IMR-90 (cell line): ENCODE measurements at regions not wholly inside any gene's neighbourhood (a gene's known extent, or its start where the extent isn't known, plus 50 kb on each side); places are given as distances from the start of the nearest gene placed in this dataset.

Experiments
- ATAC-seq: fragments of 200-7000 bp; cut with Tn5 transposase; 2 replicates; pipeline ENCODE4 v1.9.1; 2020; ENCODE audit warnings: low read depth, mild to moderate bottlenecking, moderate library complexity
- BruUV-seq: library from RNA; stranded (reverse); fragments of 400-500 nt; replicated peaks from 2 replicates; lab custom pipeline; 2021; lab: Mats Ljungman, UMichigan
- CTCF ChIA-PET: fragments of 300-600 bp; formaldehyde crosslinking; extraction: SDS; loops from one replicate; lab custom pipeline; 2021; ENCODE audit warnings: antibody characterized with exemption; lab: Yijun Ruan, JAX
- POLR2A ChIA-PET: fragments of 300-600 bp; sonication (Branson Sonifier 250); formaldehyde crosslinking; loops from one replicate; lab custom pipeline; 2022; ENCODE audit warnings: antibody characterized with exemption; ENCODE audit not compliant: unreplicated experiment; lab: Charles Lee
- DNase-seq: peaks from one replicate; pipeline ENCODE4 v3.0.0; 2013
- H2AFZ ChIP-seq: replicated peaks from 2 replicates; pipeline ENCODE3; 2013; ENCODE audit warnings: low read length, mild to moderate bottlenecking; ENCODE audit not compliant: poor library complexity
- H2AK5ac ChIP-seq: 2 replicates; pipeline ENCODE4 v1.6.1; 2013; ENCODE audit warnings: low read depth, low read length, inconsistent platforms
- H2AK9ac ChIP-seq: replicated peaks from 2 replicates; pipeline ENCODE3; 2013; ENCODE audit warnings: mild to moderate bottlenecking, low read depth, low read length, moderate library complexity; ENCODE audit not compliant: poor library complexity
- H2BK120ac ChIP-seq: 2 replicates; pipeline ENCODE4 v1.6.1; 2013; ENCODE audit warnings: low read depth, low read length, inconsistent platforms
- H2BK15ac ChIP-seq: 3 replicates; pipeline ENCODE4 v1.6.1; 2013; ENCODE audit warnings: low read depth, low read length, inconsistent platforms
- H2BK20ac ChIP-seq: 2 replicates; pipeline ENCODE4 v1.6.1; 2013; ENCODE audit warnings: low read depth, mild to moderate bottlenecking, inconsistent platforms, low read length, moderate library complexity
- H2BK5ac ChIP-seq: 2 replicates; pipeline ENCODE4 v1.6.1; 2013; ENCODE audit warnings: mild to moderate bottlenecking, low read depth, low read length, inconsistent platforms; ENCODE audit not compliant: poor library complexity, severe bottlenecking
- H3K14ac ChIP-seq: replicated peaks from 2 replicates; pipeline ENCODE4 v1.6.1; 2013; ENCODE audit warnings: low read depth, low read length, inconsistent platforms
- H3K18ac ChIP-seq: 2 replicates; pipeline ENCODE4 v1.6.1; 2013; ENCODE audit warnings: low read depth, low read length, control low read depth
- H3K23ac ChIP-seq: 2 replicates; pipeline ENCODE4 v1.6.1; 2013; ENCODE audit warnings: low read depth, low read length, inconsistent platforms
- H3K27ac ChIP-seq: 2 replicates; pipeline ENCODE4 v1.5.1; 2013; ENCODE audit warnings: mild to moderate bottlenecking, control low read depth, low read length; ENCODE audit not compliant: insufficient read depth
- H3K27me3 ChIP-seq: 2 replicates; pipeline ENCODE4 v1.6.1; 2013; ENCODE audit warnings: low read length; ENCODE audit not compliant: control insufficient read depth, insufficient read depth
- H3K36me3 ChIP-seq: 2 replicates; pipeline ENCODE4 v1.6.1; 2013; ENCODE audit warnings: low read length, mixed read lengths; ENCODE audit not compliant: control insufficient read depth, insufficient read depth
- H3K4ac ChIP-seq: 2 replicates; pipeline ENCODE4 v1.6.1; 2013; ENCODE audit warnings: low read depth, low read length, inconsistent platforms
- H3K4me1 ChIP-seq: 2 replicates; pipeline ENCODE4 v1.6.1; 2013; ENCODE audit warnings: low read length, mixed read lengths; ENCODE audit not compliant: control insufficient read depth, insufficient read depth
- H3K4me2 ChIP-seq: 2 replicates; pipeline ENCODE4 v1.6.1; 2013; ENCODE audit warnings: low read depth, mild to moderate bottlenecking, control low read depth, low read length, moderate library complexity
- H3K4me3 ChIP-seq: 2 replicates; pipeline ENCODE4 v1.5.1; 2013; ENCODE audit warnings: low read depth, mild to moderate bottlenecking, control low read depth, low read length, moderate library complexity; ENCODE audit not compliant: insufficient read depth
- H3K56ac ChIP-seq: 2 replicates; pipeline ENCODE4 v1.6.1; 2013; ENCODE audit warnings: low read length, inconsistent platforms; ENCODE audit not compliant: insufficient read depth; ENCODE audit errors: extremely low read depth
- H3K79me1 ChIP-seq, 2 experiments: 2 replicates each; pipeline ENCODE4 v1.6.1; 2013; ENCODE audit warnings: low read length in 2 of 2, inconsistent platforms in 1 of 2, low read depth in 1 of 2
- H3K9ac ChIP-seq: 2 replicates; pipeline ENCODE4 v1.6.1; 2013; ENCODE audit warnings: low read depth, low read length, control low read depth
- H3K9me1 ChIP-seq: 2 replicates; pipeline ENCODE4 v1.6.1; 2013; ENCODE audit warnings: low read length, inconsistent platforms; ENCODE audit not compliant: insufficient read depth
- H3K9me3 ChIP-seq: 2 replicates; pipeline ENCODE4 v1.6.1; 2013; ENCODE audit warnings: low read length; ENCODE audit not compliant: control insufficient read depth, insufficient read depth
- H4K20me1 ChIP-seq: 2 replicates; pipeline ENCODE4 v1.6.1; 2013; ENCODE audit warnings: low read length, inconsistent platforms; ENCODE audit not compliant: insufficient read depth
- H4K5ac ChIP-seq: 2 replicates; pipeline ENCODE4 v1.6.1; 2013; ENCODE audit warnings: mild to moderate bottlenecking, low read depth, low read length, control low read depth
- H4K8ac ChIP-seq, 2 experiments: 2 replicates each; pipeline ENCODE4 v1.6.1; 2013; ENCODE audit warnings: low read depth in 2 of 2, low read length in 2 of 2, control low read depth in 1 of 2, inconsistent platforms in 1 of 2
- H4K91ac ChIP-seq: 2 replicates; pipeline ENCODE4 v1.6.1; 2013; ENCODE audit warnings: low read depth, low read length, inconsistent platforms; ENCODE audit not compliant: insufficient read depth
- BHLHE40 ChIP-seq: fragments of 150-350 bp; IDR thresholded peaks from 2 replicates; pipeline ENCODE4 v1.6.1; 2016; ENCODE audit warnings: mild to moderate bottlenecking, low read depth, low read length
- CEBPB ChIP-seq: IDR thresholded peaks from 2 replicates; pipeline ENCODE4 v1.6.1; 2012; ENCODE audit warnings: low read depth, low read length, improper control_type of control experiment
- CHD1 ChIP-seq: IDR thresholded peaks from 2 replicates; pipeline ENCODE4 v1.6.1; 2012; ENCODE audit warnings: low read depth, low read length, improper control_type of control experiment
- FOS ChIP-seq: fragments of 150-350 bp; IDR thresholded peaks from 2 replicates; pipeline ENCODE4 v1.6.1; 2016; ENCODE audit warnings: low read depth, low read length
- MAFK ChIP-seq: IDR thresholded peaks from 2 replicates; pipeline ENCODE4 v1.6.1; 2012; ENCODE audit warnings: low read depth, low read length, improper control_type of control experiment
- MAZ ChIP-seq: IDR thresholded peaks from 2 replicates; pipeline ENCODE4 v1.6.1; 2012; ENCODE audit warnings: low read depth, mild to moderate bottlenecking, low read length, improper control_type of control experiment, moderate library complexity, borderline replicate concordance
- MXI1 ChIP-seq: IDR thresholded peaks from 2 replicates; pipeline ENCODE4 v1.6.1; 2012; ENCODE audit warnings: low read depth, mild to moderate bottlenecking, low read length, moderate library complexity, borderline replicate concordance
- NFE2L2 ChIP-seq: fragments of 150-350 bp; IDR thresholded peaks from 2 replicates; pipeline ENCODE4 v1.6.1; 2016; ENCODE audit warnings: low read depth, mild to moderate bottlenecking, low read length
- POLR2A ChIP-seq: IDR thresholded peaks from 2 replicates; pipeline ENCODE4 v1.6.1; 2012; ENCODE audit warnings: mild to moderate bottlenecking, low read depth, low read length
- RAD21 ChIP-seq: IDR thresholded peaks from 2 replicates; pipeline ENCODE4 v1.6.1; 2012; ENCODE audit warnings: low read length, improper control_type of control experiment
- RCOR1 ChIP-seq: IDR thresholded peaks from 2 replicates; pipeline ENCODE4 v1.6.1; 2012; ENCODE audit warnings: mild to moderate bottlenecking, low read length, improper control_type of control experiment; ENCODE audit not compliant: insufficient replicate concordance
- RFX5 ChIP-seq: IDR thresholded peaks from 2 replicates; pipeline ENCODE4 v1.8.0; 2012; ENCODE audit warnings: low read depth, mild to moderate bottlenecking, low read length, moderate library complexity
- SMC3 ChIP-seq: fragments of 150-350 bp; IDR thresholded peaks from 2 replicates; pipeline ENCODE4 v1.6.1; 2016; ENCODE audit warnings: low read depth, mild to moderate bottlenecking, antibody characterized with exemption, low read length, moderate library complexity
- WGBS, 2 experiments: methylation state at CpG; one replicate each; pipeline versions ENCODE4 v1.1.5 to v1.1.7; 2013; ENCODE audit warnings: missing lambda C conversion rate in 2 of 2; ENCODE audit not compliant: insufficient read length in 1 of 2; ENCODE audit errors: extremely low coverage in 2 of 2; 5-methylcytosine and 5-hydroxymethylcytosine counted together
- dilution Hi-C: fragments of 300-500 bp; cut with HindIII; formaldehyde crosslinking; loops from one replicate; pipeline ENCODE4 v1.14.3; 2018; ENCODE audit warnings: low sequenced_read_pairs; ENCODE audit not compliant: unreplicated experiment
- in situ Hi-C: fragments of 300-500 bp; cut with MboI; formaldehyde crosslinking; loops from 3 replicates; pipeline ENCODE4 v1.14.3; 2019; ENCODE audit warnings: low sequenced_read_pairs, inconsistent platforms, mixed read lengths
- intact Hi-C: fragments of 100-400 bp; cut with micrococcal nuclease; formaldehyde crosslinking; loops from 2 replicates; pipeline ENCODE4 v1.10.0; 2022
- TF ChIP-seq, protein P1 (sequence below): fragments of 150-350 bp; IDR thresholded peaks from 2 replicates; pipeline ENCODE4 v1.6.1; 2017; ENCODE audit warnings: mild to moderate bottlenecking, antibody characterized with exemption, low read length, low read depth
- TF ChIP-seq, protein P2 (sequence below): fragments of 150-350 bp; IDR thresholded peaks from 2 replicates; pipeline ENCODE4 v1.6.1; 2016; ENCODE audit warnings: low read depth, mild to moderate bottlenecking, low read length, moderate library complexity, borderline replicate concordance
- TF ChIP-seq, protein P3 (sequence below): conservative IDR thresholded peaks from 2 replicates; pipeline ENCODE4 v1.5.1; 2012; ENCODE audit warnings: mild to moderate bottlenecking, low read depth, low read length, improper control_type of control experiment

DNA sequence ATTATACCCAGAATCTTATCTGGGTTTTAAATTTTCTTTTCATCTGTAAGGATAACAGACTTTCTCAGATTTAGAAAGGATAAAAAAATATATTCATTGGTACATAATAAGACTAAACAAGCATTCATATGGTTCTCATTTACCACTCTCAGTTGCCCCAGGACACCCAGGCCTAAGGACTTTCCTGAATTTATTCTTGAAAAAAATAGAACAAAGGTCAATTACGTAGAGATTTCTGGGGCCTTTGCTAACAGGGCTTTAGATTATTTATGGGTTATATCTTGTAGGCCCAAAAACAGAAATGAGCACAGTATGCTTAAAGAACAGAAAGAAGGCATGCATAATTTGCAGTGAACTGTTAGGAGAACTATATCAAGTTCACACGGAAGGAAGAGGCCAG is 269.0 kb upstream of the COL3A1 start:
- Histone ChIP-seq H4K20me1 (no peaks in the 10 kb centered on the region), H3K36me3 (no peaks in the 10 kb centered on the region), H3K9me3 (no peaks in the 10 kb centered on the region; the same call in 1 of the 2 replicates), H3K9ac (no peak overlapping the region), H3K27me3 (no peaks in the 10 kb centered on the region), H2AFZ (no peak overlapping the region), H3K18ac (no peak overlapping the region), H3K4me3 (no peak overlapping the region), H2BK120ac (no peak overlapping the region), H2BK15ac (no peak overlapping the region), H3K9me1 (no peaks in the 10 kb centered on the region), H2BK20ac (no peak overlapping the region), H3K4ac (no peak overlapping the region), H3K23ac (no peak overlapping the region), H3K27ac (no peak overlapping the region), H2AK5ac (no peak overlapping the region), H3K4me2 (no peak overlapping the region), H2BK5ac (no peak overlapping the region), H3K14ac (no peak overlapping the region), H3K4me1 (no peaks in the 10 kb centered on the region), H4K5ac (no peak overlapping the region), H3K79me1 (no peaks in the 10 kb centered on the region), H4K8ac (no peak overlapping the region), H3K56ac (no peak overlapping the region), H4K91ac (no peak overlapping the region), H2AK9ac (no peak overlapping the region)
- intact Hi-C loops, result no loop called here
- in situ Hi-C loops, result no loop called here
- ChIA-PET CTCF (interaction anchor here (1.1 kb wide), 1 partner anchor 15 kb away, joined by 4 read pairs; no protein-coding TSS in a partner anchor), POLR2A (no interaction called here)
- 80% methylated on average over 1 of the region's 2 CpGs; no CpG with 5 or more reads in 1 of the 2 experiments for WGBS, 2 experiments
- no peak for ATAC-seq
- TF ChIP-seq, protein P1, sequence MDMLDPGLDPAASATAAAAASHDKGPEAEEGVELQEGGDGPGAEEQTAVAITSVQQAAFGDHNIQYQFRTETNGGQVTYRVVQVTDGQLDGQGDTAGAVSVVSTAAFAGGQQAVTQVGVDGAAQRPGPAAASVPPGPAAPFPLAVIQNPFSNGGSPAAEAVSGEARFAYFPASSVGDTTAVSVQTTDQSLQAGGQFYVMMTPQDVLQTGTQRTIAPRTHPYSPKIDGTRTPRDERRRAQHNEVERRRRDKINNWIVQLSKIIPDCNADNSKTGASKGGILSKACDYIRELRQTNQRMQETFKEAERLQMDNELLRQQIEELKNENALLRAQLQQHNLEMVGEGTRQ, result no peak
- no peak for TF ChIP-seq POLR2A
- TF ChIP-seq MAZ, result no peak
- no peak for TF ChIP-seq MAFK
- TF ChIP-seq RAD21, result no peak
- TF ChIP-seq RFX5, result no peak
- no peak for TF ChIP-seq CHD1
- TF ChIP-seq NFE2L2, result no peak
- TF ChIP-seq MXI1, result no peak
- no peak for TF ChIP-seq FOS
- TF ChIP-seq BHLHE40, result no peak
- TF ChIP-seq, protein P2, sequence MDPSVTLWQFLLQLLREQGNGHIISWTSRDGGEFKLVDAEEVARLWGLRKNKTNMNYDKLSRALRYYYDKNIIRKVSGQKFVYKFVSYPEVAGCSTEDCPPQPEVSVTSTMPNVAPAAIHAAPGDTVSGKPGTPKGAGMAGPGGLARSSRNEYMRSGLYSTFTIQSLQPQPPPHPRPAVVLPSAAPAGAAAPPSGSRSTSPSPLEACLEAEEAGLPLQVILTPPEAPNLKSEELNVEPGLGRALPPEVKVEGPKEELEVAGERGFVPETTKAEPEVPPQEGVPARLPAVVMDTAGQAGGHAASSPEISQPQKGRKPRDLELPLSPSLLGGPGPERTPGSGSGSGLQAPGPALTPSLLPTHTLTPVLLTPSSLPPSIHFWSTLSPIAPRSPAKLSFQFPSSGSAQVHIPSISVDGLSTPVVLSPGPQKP, result no peak
- TF ChIP-seq RCOR1, result no peak
- TF ChIP-seq, protein P3, sequence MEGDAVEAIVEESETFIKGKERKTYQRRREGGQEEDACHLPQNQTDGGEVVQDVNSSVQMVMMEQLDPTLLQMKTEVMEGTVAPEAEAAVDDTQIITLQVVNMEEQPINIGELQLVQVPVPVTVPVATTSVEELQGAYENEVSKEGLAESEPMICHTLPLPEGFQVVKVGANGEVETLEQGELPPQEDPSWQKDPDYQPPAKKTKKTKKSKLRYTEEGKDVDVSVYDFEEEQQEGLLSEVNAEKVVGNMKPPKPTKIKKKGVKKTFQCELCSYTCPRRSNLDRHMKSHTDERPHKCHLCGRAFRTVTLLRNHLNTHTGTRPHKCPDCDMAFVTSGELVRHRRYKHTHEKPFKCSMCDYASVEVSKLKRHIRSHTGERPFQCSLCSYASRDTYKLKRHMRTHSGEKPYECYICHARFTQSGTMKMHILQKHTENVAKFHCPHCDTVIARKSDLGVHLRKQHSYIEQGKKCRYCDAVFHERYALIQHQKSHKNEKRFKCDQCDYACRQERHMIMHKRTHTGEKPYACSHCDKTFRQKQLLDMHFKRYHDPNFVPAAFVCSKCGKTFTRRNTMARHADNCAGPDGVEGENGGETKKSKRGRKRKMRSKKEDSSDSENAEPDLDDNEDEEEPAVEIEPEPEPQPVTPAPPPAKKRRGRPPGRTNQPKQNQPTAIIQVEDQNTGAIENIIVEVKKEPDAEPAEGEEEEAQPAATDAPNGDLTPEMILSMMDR, result no peak
- TF ChIP-seq CEBPB, result no peak
- no peak for TF ChIP-seq SMC3
- dilution Hi-C loops, result no loop called here
- BruUV-seq, result no TSS peak
- DNase-seq, result no peak
